Adrenal gland (tissue), 9 donors: ENCODE measurements at regions not wholly inside any gene's neighbourhood (a gene's known extent, or its start where the extent isn't known, plus 50 kb on each side); places are given as distances from the start of the nearest gene placed in this dataset.

Experiments used
- DNase-seq, 7 donors: peaks; one replicate each; pipeline ENCODE4 v3.0.0-alpha.2; 2019 to 2020
- H3K27ac ChIP-seq, 5 donors: fragments of 200-600 bp; sonication (generic) in 4 of 5; 1 replicate in 3 of 5; 2 replicates in 2 of 5; pipeline versions ENCODE4 v1.5.1 to v1.8.0; 2016 to 2020; ENCODE audit warnings: mild to moderate bottlenecking in 1 of 5
- H3K27me3 ChIP-seq: fragments of 200-600 bp; 2 replicates; pipeline ENCODE4 v1.8.0; 2021
- H3K36me3 ChIP-seq, 2 donors: fragments of 200-600 bp; replicated peaks in 1 of 2; 1 replicate in 1 of 2; 2 replicates in 1 of 2; pipeline versions ENCODE4 v1.5.1 to v1.8.0; 2018 to 2022
- H3K4me1 ChIP-seq, 2 donors: fragments of 200-600 bp; replicated peaks in 1 of 2; 1 replicate in 1 of 2; 2 replicates in 1 of 2; pipeline versions ENCODE4 v1.5.1 to v1.8.0; 2018 to 2021
- H3K4me3 ChIP-seq, 4 donors: fragments of 200-600 bp; sonication (generic) in 3 of 4; one replicate each; pipeline ENCODE4 v1.5.1; 2016 to 2018
- H3K9me3 ChIP-seq, 3 donors: fragments of 200-600 bp; sonication (generic) in 1 of 3; replicated peaks in 1 of 3; 1 replicate in 2 of 3; 2 replicates in 1 of 3; pipeline versions ENCODE4 v1.5.1 to v1.8.0; 2016 to 2021
- POLR2A ChIP-seq, 2 donors: fragments of 450-650 bp; IDR thresholded peaks; one replicate each; pipeline ENCODE4 v1.6.1; 2017; ENCODE audit warnings: antibody characterized with exemption in 2 of 2, mild to moderate bottlenecking in 2 of 2, moderate library complexity in 1 of 2
- WGBS, 4 donors: extraction: QIAGEN DNeasy Blood & Tissue Kit in 2 of 4; methylation state at CpG; one replicate each; pipeline versions ENCODE4 v1.1.5 to v1.1.7; 2013 to 2017; 5-methylcytosine and 5-hydroxymethylcytosine counted together
- intact Hi-C, 2 donors: fragments of 100-400 bp; cut with DNase I; formaldehyde crosslinking; loops; one replicate each; pipeline versions ENCODE4 v1.14.1 to v1.15.0; 2022 to 2023
- TF ChIP-seq, protein P1 (sequence below), 6 experiments: fragments of 450-650 bp in 4 of 6; fragments of 200-600 bp in 2 of 6; sonication (generic) in 1 of 6; IDR thresholded peaks; 1 replicate in 5 of 6; 2 replicates in 1 of 6; pipeline versions ENCODE4 v1.5.1 to v1.8.0; 2016 to 2021; ENCODE audit warnings: antibody characterized with exemption in 6 of 6, mild to moderate bottlenecking in 2 of 6, moderate library complexity in 1 of 6
- donor health status: healthy with polysubstance abuse.
- donor health status: Bipolar disorder and iron deficiency.
- donor health status: DM: yes; HTN: yes; CAD: no.
- donor health status: DM: no; HTN: no; CAD: no.
- donor health status: DM: no; HTN: no; CAD: no.

DNA sequence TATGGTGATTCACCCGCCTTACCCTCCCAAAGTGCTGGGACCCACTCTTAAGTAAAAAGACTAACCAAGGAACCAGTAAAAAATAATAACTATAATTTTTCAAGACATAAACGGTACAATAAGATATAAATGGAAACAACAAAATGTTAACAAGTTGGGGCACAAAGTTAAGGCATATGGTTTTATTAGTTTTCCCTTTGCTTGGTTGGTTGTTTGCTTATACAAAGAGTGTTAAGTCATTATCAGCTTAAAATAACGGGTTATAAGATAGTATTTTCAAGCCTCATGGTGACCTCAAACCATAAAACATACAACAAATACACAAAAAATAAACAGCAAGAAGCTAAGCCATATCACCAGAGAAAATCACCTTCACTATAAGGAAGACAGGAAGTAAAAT, 406.1 kb downstream of the SEC23A start:
- DNase-seq: no peak
- Histone ChIP-seq H3K27me3 (no peaks in the 10 kb centered on the region), H3K9me3 (no peaks in the 10 kb centered on the region), H3K4me1 (no peaks in the 10 kb centered on the region), H3K36me3 (no peaks in the 10 kb centered on the region), H3K4me3 (no peak overlapping the region), H3K27ac (no peak overlapping the region)
- intact Hi-C loops: no loop called here
- TF ChIP-seq, protein P1, sequence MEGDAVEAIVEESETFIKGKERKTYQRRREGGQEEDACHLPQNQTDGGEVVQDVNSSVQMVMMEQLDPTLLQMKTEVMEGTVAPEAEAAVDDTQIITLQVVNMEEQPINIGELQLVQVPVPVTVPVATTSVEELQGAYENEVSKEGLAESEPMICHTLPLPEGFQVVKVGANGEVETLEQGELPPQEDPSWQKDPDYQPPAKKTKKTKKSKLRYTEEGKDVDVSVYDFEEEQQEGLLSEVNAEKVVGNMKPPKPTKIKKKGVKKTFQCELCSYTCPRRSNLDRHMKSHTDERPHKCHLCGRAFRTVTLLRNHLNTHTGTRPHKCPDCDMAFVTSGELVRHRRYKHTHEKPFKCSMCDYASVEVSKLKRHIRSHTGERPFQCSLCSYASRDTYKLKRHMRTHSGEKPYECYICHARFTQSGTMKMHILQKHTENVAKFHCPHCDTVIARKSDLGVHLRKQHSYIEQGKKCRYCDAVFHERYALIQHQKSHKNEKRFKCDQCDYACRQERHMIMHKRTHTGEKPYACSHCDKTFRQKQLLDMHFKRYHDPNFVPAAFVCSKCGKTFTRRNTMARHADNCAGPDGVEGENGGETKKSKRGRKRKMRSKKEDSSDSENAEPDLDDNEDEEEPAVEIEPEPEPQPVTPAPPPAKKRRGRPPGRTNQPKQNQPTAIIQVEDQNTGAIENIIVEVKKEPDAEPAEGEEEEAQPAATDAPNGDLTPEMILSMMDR (IDR thresholded peaks at IDR 0.05): no peak
- no peak for TF ChIP-seq POLR2A (IDR thresholded peaks at IDR 0.05)
- 63 to 80% (median 68%) methylated on average over 3 of the region's 3 CpGs for WGBS, 4 donors

- H3K27ac ChIP-seq: no peak overlapping the region
- 57 to 77% (median 65%) methylated on average over 2 of the region's 2 CpGs for WGBS, 4 donors
- no peak for DNase-seq
Measured at GRCh38 chr14:38693423-38693822, 409.6 kb downstream of the SEC23A start.

GRCh38 chr14:38669027-38669426, 413.1 kb upstream of the CLEC14A start:
- H3K4me3 ChIP-seq: no peak overlapping the region
- H3K27me3 ChIP-seq: no peaks in the 10 kb centered on the region
- H3K4me1 ChIP-seq: no peaks in the 10 kb centered on the region
- no peak for TF ChIP-seq POLR2A (IDR thresholded peaks at IDR 0.05)
- TF ChIP-seq, protein P1 (IDR thresholded peaks at IDR 0.05): no peak
- H3K36me3 ChIP-seq: no peaks in the 10 kb centered on the region
- intact Hi-C loops: no loop called here
- DNase-seq: no peak
- H3K27ac ChIP-seq: no peak overlapping the region
- 57 to 81% (median 64%) methylated on average over 3 of the region's 3 CpGs for WGBS, 4 donors
- H3K9me3 ChIP-seq: no peaks in the 10 kb centered on the region

More at GRCh38 chr14:38693423-38693822, 409.6 kb downstream of the SEC23A start:
- Histone ChIP-seq H3K36me3 (no peaks in the 10 kb centered on the region), H3K27me3 (no peaks in the 10 kb centered on the region), H3K4me1 (no peaks in the 10 kb centered on the region), H3K9me3 (no peaks in the 10 kb centered on the region), H3K4me3 (no peak overlapping the region)
- TF ChIP-seq, protein P1 (IDR thresholded peaks at IDR 0.05): no peak
- TF ChIP-seq POLR2A (IDR thresholded peaks at IDR 0.05): no peak
- intact Hi-C loops: no loop called here

GRCh38 chr14:38663382-38663781, 407.5 kb upstream of the CLEC14A start:
- H3K27ac ChIP-seq: no peak overlapping the region
- intact Hi-C loops: no loop called here
- no peaks in the 10 kb centered on the region for H3K4me1 ChIP-seq
- H3K9me3 ChIP-seq: no peaks in the 10 kb centered on the region
- H3K27me3 ChIP-seq: no peaks in the 10 kb centered on the region
- WGBS, 4 donors: 65 to 77% (median 70%) methylated on average over 1 of the region's 1 CpG
- no peak for TF ChIP-seq POLR2A (IDR thresholded peaks at IDR 0.05)
- TF ChIP-seq, protein P1 (IDR thresholded peaks at IDR 0.05): no peak
- H3K4me3 ChIP-seq: no peak overlapping the region
- no peaks in the 10 kb centered on the region for H3K36me3 ChIP-seq
- DNase-seq: no peak
